PC-9 (cell line): ENCODE measurements at regions not wholly inside any gene's neighbourhood (a gene's known extent, or its start where the extent isn't known, plus 50 kb on each side); places are given as distances from the start of the nearest gene placed in this dataset.

Experiments
- BruUV-seq: library from RNA; stranded (reverse); fragments of 400-500 nt; replicated peaks from 2 replicates; lab custom pipeline; 2021; lab: Mats Ljungman, UMichigan
- CTCF ChIA-PET: fragments of 300-600 bp; sonication (Branson Sonifier 250); formaldehyde crosslinking; loops from one replicate; lab custom pipeline; 2022; ENCODE audit warnings: antibody characterized with exemption; lab: Charles Lee
- POLR2A ChIA-PET: fragments of 300-600 bp; sonication (Branson Sonifier 250); formaldehyde crosslinking; loops from one replicate; lab custom pipeline; 2022; ENCODE audit warnings: antibody characterized with exemption; ENCODE audit not compliant: unreplicated experiment; lab: Charles Lee
- DNase-seq, 2 experiments: peaks; one replicate each; pipeline versions ENCODE4 v3.0.0 to v3.0.0-alpha.2; 2015 to 2022; ENCODE audit warnings: mixed read lengths in 1 of 2
- H2AFZ ChIP-seq: fragments of 200-600 bp; sonication (generic); 2 replicates; pipeline ENCODE4 v1.8.1; 2017; ENCODE audit warnings: antibody characterized with exemption
- H3F3A ChIP-seq: fragments of 200-600 bp; sonication (generic); 2 replicates; pipeline ENCODE4 v1.8.1; 2017; ENCODE audit warnings: antibody characterized with exemption, mild to moderate bottlenecking, low read depth; ENCODE audit not compliant: insufficient read depth
- H3K27ac ChIP-seq: fragments of 200-600 bp; sonication (generic); 2 replicates; pipeline ENCODE4 v1.6.1; 2016; ENCODE audit warnings: mixed run types
- H3K27me3 ChIP-seq: fragments of 200-600 bp; sonication (generic); 2 replicates; pipeline ENCODE4 v1.6.1; 2016; ENCODE audit warnings: low read depth, mixed run types; ENCODE audit not compliant: insufficient read depth
- H3K36me3 ChIP-seq: fragments of 200-600 bp; sonication (generic); 2 replicates; pipeline ENCODE4 v1.6.1; 2016; ENCODE audit warnings: low read depth, mixed run types
- H3K4me1 ChIP-seq: fragments of 200-600 bp; sonication (generic); replicated peaks from 2 replicates; pipeline ENCODE4 v1.6.1; 2016; ENCODE audit warnings: mixed run types; ENCODE audit not compliant: insufficient read depth
- H3K4me2 ChIP-seq: fragments of 200-600 bp; sonication (generic); 2 replicates; pipeline ENCODE4 v1.6.1; 2017; ENCODE audit warnings: mixed run types
- H3K4me3 ChIP-seq: fragments of 200-600 bp; sonication (generic); 2 replicates; pipeline ENCODE4 v1.6.1; 2016; ENCODE audit warnings: mixed run types
- H3K79me2 ChIP-seq: fragments of 200-600 bp; sonication (generic); 2 replicates; pipeline ENCODE4 v1.6.1; 2017; ENCODE audit warnings: low read depth, mixed run types
- H3K9me2 ChIP-seq: fragments of 200-600 bp; sonication (generic); 2 replicates; pipeline ENCODE4 v1.8.1; 2017; ENCODE audit warnings: mild to moderate bottlenecking; ENCODE audit not compliant: insufficient read depth
- H3K9me3 ChIP-seq: fragments of 200-600 bp; sonication (generic); 2 replicates; pipeline ENCODE4 v1.8.1; 2016; ENCODE audit warnings: low read depth; ENCODE audit not compliant: insufficient read depth
- H4K20me1 ChIP-seq: fragments of 200-600 bp; sonication (generic); 2 replicates; pipeline ENCODE4 v1.8.1; 2017; ENCODE audit not compliant: insufficient read depth
- CTCF ChIP-seq: fragments of 200-600 bp; sonication (generic); conservative IDR thresholded peaks from 2 replicates; pipeline ENCODE4 v1.6.1; 2017; ENCODE audit warnings: mixed run types, antibody characterized with exemption, mild to moderate bottlenecking, moderate library complexity
- EZH2 ChIP-seq: fragments of 200-600 bp; sonication (generic); IDR thresholded peaks from 2 replicates; pipeline ENCODE4 v1.8.0; 2017; ENCODE audit warnings: antibody characterized with exemption, low read depth
- intact Hi-C: fragments of 100-400 bp; cut with micrococcal nuclease; formaldehyde crosslinking; loops from one replicate; pipeline ENCODE4 v1.10.0; 2022; ENCODE audit not compliant: unreplicated experiment

GRCh38 chr18:13993730-13994129 is 78.4 kb upstream of the MC2R start:
- no peak overlapping the region for H3K4me3 ChIP-seq

GRCh38 chr18:13992826-13993540 is 77.6 kb upstream of the MC2R start:
- no peaks in the 10 kb centered on the region for H3K9me3 ChIP-seq
- H2AFZ ChIP-seq, result no peak overlapping the region
- no peaks in the 10 kb centered on the region for H4K20me1 ChIP-seq
- ChIA-PET CTCF (no interaction called here), POLR2A (interaction anchor here (0.6 kb wide), 1 partner anchor 27 kb away, joined by 4 read pairs; no protein-coding TSS in a partner anchor)
- no peaks in the 10 kb centered on the region for H3F3A ChIP-seq
- H3K27ac ChIP-seq, result no peak overlapping the region
- H3K4me2 ChIP-seq, result no peak overlapping the region
- TF ChIP-seq CTCF, result no peak
- TF ChIP-seq EZH2, result no peak
- H3K36me3 ChIP-seq, result no peaks in the 10 kb centered on the region
- intact Hi-C loops, result no loop called here
- H3K79me2 ChIP-seq, result no peaks in the 10 kb centered on the region
- H3K4me3 ChIP-seq, result no peak overlapping the region
- no TSS peak for BruUV-seq
- 0 out of 2 replicates have a peak, but pooled peaks cover 8% of the 10 kb centered on the region for H3K27me3 ChIP-seq
- no peaks in the 10 kb centered on the region for H3K4me1 ChIP-seq
- H3K9me2 ChIP-seq, result no peaks in the 10 kb centered on the region
- no peak for DNase-seq

More at GRCh38 chr18:13993730-13994129, 78.4 kb upstream of the MC2R start:
- TF ChIP-seq EZH2 (no peak), CTCF (no peak)
- Histone ChIP-seq H3K36me3 (no peaks in the 10 kb centered on the region), H3K79me2 (no peaks in the 10 kb centered on the region), H3K4me1 (no peaks in the 10 kb centered on the region), H3K4me2 (no peak overlapping the region), H3K9me3 (no peaks in the 10 kb centered on the region), H3K9me2 (no peaks in the 10 kb centered on the region), H3F3A (no peaks in the 10 kb centered on the region), H3K27me3 (peaks cover 15% of the 10 kb centered on the region), H2AFZ (no peak overlapping the region), H3K27ac (no peak overlapping the region), H4K20me1 (no peaks in the 10 kb centered on the region)
- ChIA-PET POLR2A (interaction anchor here (0.6 kb wide), 1 partner anchor 28 kb away, joined by 4 read pairs; no protein-coding TSS in a partner anchor), CTCF (no interaction called here)
- no TSS peak for BruUV-seq
- intact Hi-C loops, result no loop called here
- DNase-seq, result no peak

GRCh38 chr18:13989199-13989598 is 73.9 kb upstream of the MC2R start:
- no peaks in the 10 kb centered on the region for H3K36me3 ChIP-seq
- ChIA-PET POLR2A (interaction anchor here (0.6 kb wide), 1 partner anchor 1205 kb away, joined by 3 read pairs; no protein-coding TSS in a partner anchor), CTCF (no interaction called here)
- H3K79me2 ChIP-seq, result no peaks in the 10 kb centered on the region
- intact Hi-C loops, result no loop called here
- no peaks in the 10 kb centered on the region for H3K9me3 ChIP-seq
- H3K4me1 ChIP-seq, result no peaks in the 10 kb centered on the region
- no peak overlapping the region for H2AFZ ChIP-seq
- no peaks in the 10 kb centered on the region for H3F3A ChIP-seq
- no TSS peak for BruUV-seq
- H3K27me3 ChIP-seq, result 0 out of 2 replicates have a peak, but pooled peaks cover 5% of the 10 kb centered on the region
- H4K20me1 ChIP-seq, result no peaks in the 10 kb centered on the region
- no peak for TF ChIP-seq EZH2
- no peak for TF ChIP-seq CTCF
- H3K27ac ChIP-seq, result no peak overlapping the region
- no peaks in the 10 kb centered on the region for H3K9me2 ChIP-seq
- DNase-seq, result no peak
- H3K4me3 ChIP-seq, result no peak overlapping the region
- no peak overlapping the region for H3K4me2 ChIP-seq
